IMR-90 (cell line): ENCODE measurements at regions not wholly inside any gene's neighbourhood (a gene's known extent, or its start where the extent isn't known, plus 50 kb on each side); places are given as distances from the start of the nearest gene placed in this dataset.

Source experiments
- ATAC-seq: fragments of 200-7000 bp; cut with Tn5 transposase; 2 replicates; pipeline ENCODE4 v1.9.1; 2020; ENCODE audit warnings: low read depth, mild to moderate bottlenecking, moderate library complexity
- BruUV-seq: library from RNA; stranded (reverse); fragments of 400-500 nt; replicated peaks from 2 replicates; lab custom pipeline; 2021; lab: Mats Ljungman, UMichigan
- CTCF ChIA-PET: fragments of 300-600 bp; formaldehyde crosslinking; extraction: SDS; loops from one replicate; lab custom pipeline; 2021; ENCODE audit warnings: antibody characterized with exemption; lab: Yijun Ruan, JAX
- POLR2A ChIA-PET: fragments of 300-600 bp; sonication (Branson Sonifier 250); formaldehyde crosslinking; loops from one replicate; lab custom pipeline; 2022; ENCODE audit warnings: antibody characterized with exemption; ENCODE audit not compliant: unreplicated experiment; lab: Charles Lee
- DNase-seq: peaks from one replicate; pipeline ENCODE4 v3.0.0; 2013
- H2AFZ ChIP-seq: replicated peaks from 2 replicates; pipeline ENCODE3; 2013; ENCODE audit warnings: low read length, mild to moderate bottlenecking; ENCODE audit not compliant: poor library complexity
- H2AK5ac ChIP-seq: 2 replicates; pipeline ENCODE4 v1.6.1; 2013; ENCODE audit warnings: low read depth, low read length, inconsistent platforms
- H2AK9ac ChIP-seq: replicated peaks from 2 replicates; pipeline ENCODE3; 2013; ENCODE audit warnings: mild to moderate bottlenecking, low read depth, low read length, moderate library complexity; ENCODE audit not compliant: poor library complexity
- H2BK120ac ChIP-seq: 2 replicates; pipeline ENCODE4 v1.6.1; 2013; ENCODE audit warnings: low read depth, low read length, inconsistent platforms
- H2BK15ac ChIP-seq: 3 replicates; pipeline ENCODE4 v1.6.1; 2013; ENCODE audit warnings: low read depth, low read length, inconsistent platforms
- H2BK20ac ChIP-seq: 2 replicates; pipeline ENCODE4 v1.6.1; 2013; ENCODE audit warnings: low read depth, mild to moderate bottlenecking, inconsistent platforms, low read length, moderate library complexity
- H2BK5ac ChIP-seq: 2 replicates; pipeline ENCODE4 v1.6.1; 2013; ENCODE audit warnings: mild to moderate bottlenecking, low read depth, low read length, inconsistent platforms; ENCODE audit not compliant: poor library complexity, severe bottlenecking
- H3K14ac ChIP-seq: replicated peaks from 2 replicates; pipeline ENCODE4 v1.6.1; 2013; ENCODE audit warnings: low read depth, low read length, inconsistent platforms
- H3K18ac ChIP-seq: 2 replicates; pipeline ENCODE4 v1.6.1; 2013; ENCODE audit warnings: low read depth, low read length, control low read depth
- H3K23ac ChIP-seq: 2 replicates; pipeline ENCODE4 v1.6.1; 2013; ENCODE audit warnings: low read depth, low read length, inconsistent platforms
- H3K27ac ChIP-seq: 2 replicates; pipeline ENCODE4 v1.5.1; 2013; ENCODE audit warnings: mild to moderate bottlenecking, control low read depth, low read length; ENCODE audit not compliant: insufficient read depth
- H3K27me3 ChIP-seq: 2 replicates; pipeline ENCODE4 v1.6.1; 2013; ENCODE audit warnings: low read length; ENCODE audit not compliant: control insufficient read depth, insufficient read depth
- H3K36me3 ChIP-seq: 2 replicates; pipeline ENCODE4 v1.6.1; 2013; ENCODE audit warnings: low read length, mixed read lengths; ENCODE audit not compliant: control insufficient read depth, insufficient read depth
- H3K4ac ChIP-seq: 2 replicates; pipeline ENCODE4 v1.6.1; 2013; ENCODE audit warnings: low read depth, low read length, inconsistent platforms
- H3K4me1 ChIP-seq: 2 replicates; pipeline ENCODE4 v1.6.1; 2013; ENCODE audit warnings: low read length, mixed read lengths; ENCODE audit not compliant: control insufficient read depth, insufficient read depth
- H3K4me2 ChIP-seq: 2 replicates; pipeline ENCODE4 v1.6.1; 2013; ENCODE audit warnings: low read depth, mild to moderate bottlenecking, control low read depth, low read length, moderate library complexity
- H3K4me3 ChIP-seq: 2 replicates; pipeline ENCODE4 v1.5.1; 2013; ENCODE audit warnings: low read depth, mild to moderate bottlenecking, control low read depth, low read length, moderate library complexity; ENCODE audit not compliant: insufficient read depth
- H3K56ac ChIP-seq: 2 replicates; pipeline ENCODE4 v1.6.1; 2013; ENCODE audit warnings: low read length, inconsistent platforms; ENCODE audit not compliant: insufficient read depth; ENCODE audit errors: extremely low read depth
- H3K79me1 ChIP-seq, 2 experiments: 2 replicates each; pipeline ENCODE4 v1.6.1; 2013; ENCODE audit warnings: low read length in 2 of 2, inconsistent platforms in 1 of 2, low read depth in 1 of 2
- H3K9ac ChIP-seq: 2 replicates; pipeline ENCODE4 v1.6.1; 2013; ENCODE audit warnings: low read depth, low read length, control low read depth
- H3K9me1 ChIP-seq: 2 replicates; pipeline ENCODE4 v1.6.1; 2013; ENCODE audit warnings: low read length, inconsistent platforms; ENCODE audit not compliant: insufficient read depth
- H3K9me3 ChIP-seq: 2 replicates; pipeline ENCODE4 v1.6.1; 2013; ENCODE audit warnings: low read length; ENCODE audit not compliant: control insufficient read depth, insufficient read depth
- H4K20me1 ChIP-seq: 2 replicates; pipeline ENCODE4 v1.6.1; 2013; ENCODE audit warnings: low read length, inconsistent platforms; ENCODE audit not compliant: insufficient read depth
- H4K5ac ChIP-seq: 2 replicates; pipeline ENCODE4 v1.6.1; 2013; ENCODE audit warnings: mild to moderate bottlenecking, low read depth, low read length, control low read depth
- H4K8ac ChIP-seq, 2 experiments: 2 replicates each; pipeline ENCODE4 v1.6.1; 2013; ENCODE audit warnings: low read depth in 2 of 2, low read length in 2 of 2, control low read depth in 1 of 2, inconsistent platforms in 1 of 2
- H4K91ac ChIP-seq: 2 replicates; pipeline ENCODE4 v1.6.1; 2013; ENCODE audit warnings: low read depth, low read length, inconsistent platforms; ENCODE audit not compliant: insufficient read depth
- ELK1 ChIP-seq: fragments of 150-350 bp; IDR thresholded peaks from 2 replicates; pipeline ENCODE4 v1.6.1; 2016; ENCODE audit warnings: low read depth, mild to moderate bottlenecking, low read length, moderate library complexity, borderline replicate concordance
- FOS ChIP-seq: fragments of 150-350 bp; IDR thresholded peaks from 2 replicates; pipeline ENCODE4 v1.6.1; 2016; ENCODE audit warnings: low read depth, low read length
- WGBS, 2 experiments: methylation state at CpG; one replicate each; pipeline versions ENCODE4 v1.1.5 to v1.1.7; 2013; ENCODE audit warnings: missing lambda C conversion rate in 2 of 2; ENCODE audit not compliant: insufficient read length in 1 of 2; ENCODE audit errors: extremely low coverage in 2 of 2; 5-methylcytosine and 5-hydroxymethylcytosine counted together
- dilution Hi-C: fragments of 300-500 bp; cut with HindIII; formaldehyde crosslinking; loops from one replicate; pipeline ENCODE4 v1.14.3; 2018; ENCODE audit warnings: low sequenced_read_pairs; ENCODE audit not compliant: unreplicated experiment
- in situ Hi-C: fragments of 300-500 bp; cut with MboI; formaldehyde crosslinking; loops from 3 replicates; pipeline ENCODE4 v1.14.3; 2019; ENCODE audit warnings: low sequenced_read_pairs, inconsistent platforms, mixed read lengths
- intact Hi-C: fragments of 100-400 bp; cut with micrococcal nuclease; formaldehyde crosslinking; loops from 2 replicates; pipeline ENCODE4 v1.10.0; 2022

- ATAC-seq: no peak
- ChIA-PET CTCF (interaction anchor here (0.6 kb wide), 1 partner anchor 733 kb away, joined by 5 read pairs; no protein-coding TSS in a partner anchor), POLR2A (no interaction called here)
- Histone ChIP-seq H3K4me1 (no peaks in the 10 kb centered on the region), H2BK20ac (no peak overlapping the region), H2AK9ac (no peak overlapping the region), H3K23ac (no peak overlapping the region), H2BK120ac (no peak overlapping the region), H3K4ac (no peak overlapping the region), H3K27ac (no peak overlapping the region), H4K91ac (no peak overlapping the region), H3K9me3 (no peaks in the 10 kb centered on the region), H4K20me1 (no peaks in the 10 kb centered on the region), H2BK5ac (no peak overlapping the region), H3K14ac (no peak overlapping the region), H2BK15ac (no peak overlapping the region), H3K79me1 (no peaks in the 10 kb centered on the region), H3K56ac (no peak overlapping the region), H3K9me1 (no peaks in the 10 kb centered on the region), H3K4me3 (no peak overlapping the region), H4K8ac (no peak overlapping the region), H2AK5ac (no peak overlapping the region), H3K4me2 (no peak overlapping the region), H3K9ac (no peak overlapping the region), H3K36me3 (no peaks in the 10 kb centered on the region), H3K27me3 (no peaks in the 10 kb centered on the region), H4K5ac (no peak overlapping the region), H3K18ac (no peak overlapping the region), H2AFZ (no peak overlapping the region)
- BruUV-seq: no TSS peak
- peak; percentile 33 for DNase-seq
- dilution Hi-C loops (no loop called here), in situ Hi-C loops (no loop called here), intact Hi-C loops (no loop called here)
- WGBS, 2 experiments: no CpG with 5 or more reads among the region's 1 CpG
- TF ChIP-seq ELK1 (peak; percentile 52; the same call in 1 of the 2 replicates), FOS (no peak)
These were observed 93.9 kb upstream of the EDIL3 start for GRCh38 chr5:84478603-84479002.
